ENCODE measurements at regions not wholly inside any gene's neighbourhood (a gene's known extent, or its start where the extent isn't known, plus 50 kb on each side); places are given as distances from the start of the nearest gene placed in this dataset.
"Not testable (repeated sequence)": the region's sequence is repeated elsewhere in the genome, so short reads cannot be mapped to it uniquely, and the experiment has no call there.

DNA sequence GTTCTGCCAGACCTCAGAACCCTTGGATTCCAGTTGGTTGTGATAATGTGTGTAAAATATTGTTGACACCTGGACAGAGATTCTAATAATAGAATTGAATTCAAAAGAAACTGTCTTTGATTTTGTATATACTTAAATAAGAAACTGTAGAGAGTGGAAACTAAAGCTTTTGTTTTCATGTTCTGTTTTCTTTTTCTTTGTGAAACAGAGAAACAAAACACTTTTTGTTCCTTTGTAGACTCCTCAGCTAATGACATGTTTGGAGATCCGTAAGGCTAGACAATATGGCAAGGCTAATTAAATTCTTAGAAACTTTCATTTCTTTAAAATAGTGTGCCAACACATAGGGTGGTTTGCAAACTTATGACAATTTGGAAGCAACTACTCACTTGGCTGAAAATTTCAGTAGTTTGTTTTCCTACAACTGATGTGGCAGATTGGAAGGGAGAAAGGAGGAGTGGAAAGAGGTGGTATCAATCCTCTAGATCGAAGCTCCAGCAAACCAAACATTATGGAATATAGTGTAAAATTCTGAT, 90.9 kb upstream of the FAT1 start:
- DNase-seq (ENCODE audit: low spot score) = no peak

DNA sequence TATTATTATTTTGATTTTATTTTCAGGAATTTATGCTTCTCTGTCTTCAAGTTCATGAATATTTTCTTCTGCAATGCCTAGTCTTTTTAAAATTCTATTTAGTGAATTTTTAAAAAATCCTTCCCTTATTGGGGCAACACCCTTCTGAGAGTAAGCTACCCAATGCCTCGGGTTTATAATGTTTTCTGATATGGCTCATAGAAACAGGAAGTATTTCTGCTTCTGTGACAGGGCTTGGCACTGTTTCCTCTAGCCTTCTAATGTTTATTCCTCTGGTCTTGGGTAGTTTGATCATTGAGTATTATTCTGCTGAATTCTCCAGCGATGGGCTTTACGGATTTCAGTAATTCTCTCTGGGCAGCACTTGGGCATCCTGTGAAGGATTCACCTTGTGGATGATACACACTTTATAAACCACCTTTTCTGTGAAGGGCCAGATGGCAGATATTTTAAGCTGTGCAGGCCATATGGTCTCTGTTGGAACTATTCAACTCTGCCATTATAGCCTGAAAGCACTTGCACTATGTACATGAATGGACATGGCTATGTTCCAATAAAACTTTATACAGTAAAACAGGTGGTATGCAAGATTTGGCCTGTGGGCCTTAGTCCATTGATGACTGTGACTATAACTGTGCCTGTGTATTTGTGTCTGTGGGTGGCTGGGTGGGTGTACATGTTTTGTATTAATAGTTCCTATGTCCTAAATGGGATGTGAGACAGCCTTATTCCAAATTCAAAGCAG, 95.9 kb upstream of the FAT1 start:
- DNase-seq (ENCODE audit: low spot score) = peak; percentile 19

DNA sequence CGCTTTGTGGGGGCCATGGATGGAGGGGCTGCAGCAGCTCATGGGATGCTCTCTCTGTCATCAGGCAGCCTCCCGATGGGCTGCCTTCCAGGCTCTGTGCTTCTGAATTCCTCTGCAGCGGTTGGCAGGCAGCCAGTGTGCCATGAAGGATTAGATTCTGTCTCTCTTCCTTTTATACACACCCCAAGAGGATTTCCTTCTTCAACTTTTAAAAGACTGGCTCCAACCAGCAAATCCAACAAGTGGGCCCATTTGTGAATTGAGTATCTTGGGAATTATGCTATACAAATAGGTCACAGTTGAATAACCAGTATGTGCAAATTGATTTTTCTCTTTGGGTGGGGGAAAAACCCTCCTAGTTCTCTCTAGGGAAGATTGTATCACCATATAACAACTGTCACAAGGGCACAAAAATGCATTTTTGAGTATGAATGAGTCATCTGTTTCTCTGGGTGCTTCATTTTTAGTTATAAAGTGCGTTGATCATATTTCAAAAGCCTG, 96.8 kb upstream of the FAT1 start:
- DNase-seq (ENCODE audit: low spot score) = peak; percentile 75

- DNase-seq (ENCODE audit: low spot score) = no peak
These were observed 100.3 kb upstream of the FAT1 start for GRCh38 chr4:186823989-186824388.

DNA sequence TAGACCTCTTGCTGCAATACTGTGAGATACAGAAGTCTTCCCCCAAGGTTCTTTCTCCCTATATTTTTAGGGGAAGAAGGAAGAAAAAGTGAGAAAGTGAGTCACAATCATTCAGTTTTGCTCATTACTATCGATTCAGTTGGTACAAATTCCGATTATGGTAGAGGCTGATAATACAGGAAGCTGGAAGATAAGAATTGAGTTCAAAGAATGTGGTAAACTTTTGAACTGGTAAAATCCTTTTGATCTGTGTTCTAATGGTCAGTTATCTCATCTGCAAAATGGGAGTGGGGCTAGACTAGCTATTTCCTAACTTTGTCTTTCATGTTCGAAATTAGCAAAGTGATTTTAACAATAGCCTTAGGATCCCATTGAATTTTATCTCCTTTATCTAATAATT, 101.4 kb upstream of the FAT1 start:
- no peak for DNase-seq (ENCODE audit: low spot score)

DNA sequence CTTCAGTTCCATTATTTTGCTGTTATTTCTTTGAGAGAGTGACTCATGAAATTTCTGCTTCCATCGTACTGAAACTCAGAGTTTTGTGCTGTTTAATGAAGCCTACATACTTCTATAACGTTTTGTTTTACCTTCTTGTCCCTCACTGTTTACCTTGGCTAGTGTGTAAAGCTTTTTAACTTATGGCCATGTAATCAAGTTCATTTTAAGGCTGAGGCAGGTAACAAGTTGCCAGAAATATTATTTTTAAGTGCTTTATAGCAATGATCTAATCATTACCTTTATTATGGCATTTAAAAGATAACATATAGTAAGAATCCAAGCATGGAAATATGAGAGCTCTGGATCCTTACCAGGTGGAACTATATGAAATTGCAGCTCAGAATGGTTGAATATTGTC, 102.3 kb upstream of the FAT1 start:
- no peak for DNase-seq (ENCODE audit: low spot score)

GRCh38 chr4:186826846-186827533, 103.3 kb upstream of the FAT1 start:
- DNase-seq (ENCODE audit: low spot score) = no peak

- no peak for DNase-seq (ENCODE audit: low spot score)
These were observed 103.9 kb upstream of the FAT1 start for GRCh38 chr4:186827534-186827897.

- DNase-seq (ENCODE audit: low spot score) = no peak
These were observed 105.4 kb upstream of the FAT1 start for GRCh38 chr4:186829097-186829496.

DNA sequence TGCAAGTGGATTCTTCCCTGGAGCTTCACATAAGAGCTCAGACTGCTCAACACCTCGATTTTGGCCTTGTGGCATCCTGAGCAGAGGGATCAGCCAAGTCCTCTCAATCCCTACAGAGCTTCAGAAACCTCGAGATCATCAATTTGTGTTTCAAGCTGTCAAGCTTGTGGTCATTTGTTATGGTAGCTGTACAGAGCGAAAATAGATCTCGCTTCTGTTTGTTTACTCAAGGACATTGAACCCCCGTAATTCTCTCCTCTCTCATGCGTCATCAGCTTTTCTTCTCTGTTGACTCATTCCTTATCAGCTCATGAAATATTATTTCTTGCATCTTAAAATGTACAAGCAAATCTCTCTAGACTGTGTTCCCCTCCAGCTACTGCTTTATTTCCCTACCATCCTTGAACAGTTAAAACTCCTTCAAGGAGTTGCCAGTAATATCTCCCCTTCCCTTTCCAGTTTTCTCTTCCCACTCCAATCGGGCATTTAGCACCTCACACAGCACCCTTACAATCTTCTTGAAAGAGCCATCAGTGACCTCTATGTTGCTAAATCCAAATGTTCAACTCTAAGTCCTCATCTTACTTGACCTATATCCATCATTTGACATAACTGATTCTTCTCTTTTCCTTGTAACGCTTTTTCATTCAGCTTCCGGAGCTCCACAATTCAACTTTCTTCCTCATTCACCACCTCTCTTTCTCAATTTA, 106.2 kb upstream of the FAT1 start:
- DNase-seq (ENCODE audit: low spot score) = no peak

GRCh38 chr4:186831574-186831973, 107.9 kb upstream of the FAT1 start:
- DNase-seq (ENCODE audit: low spot score) = no peak

DNA sequence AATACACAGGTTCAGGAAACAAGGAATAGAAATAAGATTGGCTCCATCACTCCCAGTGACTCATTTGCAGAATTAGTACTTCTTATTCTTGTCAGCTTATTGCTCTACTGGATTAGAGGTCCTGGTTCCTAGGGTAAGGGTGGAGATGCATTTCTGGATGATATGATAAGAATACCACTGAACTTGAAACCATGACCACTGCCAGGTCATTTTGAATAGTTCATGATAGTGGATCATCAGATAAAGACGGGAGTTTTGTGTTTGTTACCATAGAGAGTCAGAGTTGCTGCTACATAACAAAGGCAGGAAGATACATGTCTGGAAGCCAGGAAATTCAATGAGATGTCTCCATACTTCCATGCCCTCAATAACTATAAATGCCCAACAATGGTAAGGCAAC, 109.2 kb upstream of the FAT1 start:
- no peak for DNase-seq (ENCODE audit: low spot score)

DNA sequence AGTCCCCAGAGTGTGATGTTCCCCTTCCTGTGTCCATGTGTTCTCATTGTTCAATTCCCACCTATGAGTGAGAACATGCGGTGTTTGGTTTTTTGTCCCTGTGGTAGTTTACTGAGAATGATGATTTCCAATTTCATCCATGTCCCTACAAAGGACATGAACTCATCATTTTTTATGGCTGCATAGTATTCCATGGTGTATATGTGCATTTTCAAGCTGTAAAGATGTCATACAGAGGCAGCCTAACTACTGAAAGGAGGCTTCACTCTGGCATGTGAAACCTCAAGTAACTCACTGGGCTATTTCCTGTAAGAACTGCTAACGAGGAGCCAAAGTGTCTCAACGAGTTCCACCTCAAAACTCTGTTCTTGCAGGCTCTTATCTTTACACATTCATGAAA, 113.8 kb upstream of the FAT1 start:
- not testable (repeated sequence) for DNase-seq (ENCODE audit: low spot score)

DNA sequence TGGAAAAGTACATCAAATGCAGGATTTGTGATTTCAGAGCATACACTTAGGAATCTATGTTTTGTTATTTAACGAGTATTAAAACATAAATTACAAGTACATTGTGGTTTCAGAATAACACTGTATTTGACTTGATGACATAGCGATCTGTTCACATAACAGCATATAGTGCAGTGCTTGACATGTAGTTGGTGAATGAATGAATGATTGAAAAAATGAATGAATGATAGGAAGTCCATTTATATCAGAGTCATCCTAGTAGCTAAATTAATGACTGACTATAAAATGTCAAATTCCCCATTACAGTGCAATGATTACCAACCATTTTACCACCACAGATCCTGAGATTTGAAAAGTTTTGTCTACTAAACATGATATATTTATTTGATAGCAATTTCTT, 114.6 kb upstream of the FAT1 start:
- no peak for DNase-seq (ENCODE audit: low spot score)

DNA sequence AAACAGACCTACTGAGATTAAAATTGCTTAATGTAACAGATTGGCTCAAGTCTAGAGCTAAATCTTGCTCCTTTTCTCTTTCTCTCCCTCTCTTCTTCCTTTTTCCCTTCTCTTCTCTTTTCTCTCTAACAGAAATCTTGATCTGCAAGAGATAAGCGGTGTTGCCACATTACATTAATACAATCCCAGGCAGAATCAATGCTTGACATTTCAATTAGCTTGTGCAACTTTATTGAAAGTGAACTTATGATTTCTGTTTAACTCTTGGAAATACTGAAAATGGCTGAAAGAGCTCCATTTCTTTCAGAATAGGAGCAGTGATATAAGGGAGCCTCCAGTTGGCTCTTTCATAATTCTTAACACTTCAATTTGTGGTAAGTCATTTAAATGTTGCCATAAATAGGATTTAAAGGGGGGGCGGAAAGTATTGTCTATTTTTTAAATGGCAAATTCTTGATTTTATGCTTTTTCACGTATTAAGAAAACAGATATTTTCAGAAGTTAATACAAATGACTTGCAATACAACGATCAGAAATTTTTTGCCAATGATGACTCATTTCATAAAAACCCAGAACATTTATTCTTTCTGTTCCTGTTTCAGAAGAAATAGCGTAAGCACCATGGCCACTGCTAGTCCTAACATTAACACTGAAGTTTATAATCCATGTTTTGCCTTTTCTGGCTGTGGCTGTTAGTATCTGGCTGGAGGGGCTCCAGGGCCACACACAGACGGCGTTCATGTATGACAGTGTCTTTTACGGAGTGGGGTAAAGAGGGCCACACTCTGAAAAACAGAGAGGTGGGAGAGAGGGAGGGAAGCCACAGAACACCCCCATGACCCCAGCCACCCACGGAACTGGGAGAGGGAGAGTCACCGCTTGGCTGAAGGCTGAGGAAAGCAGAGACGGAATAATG, 115.7 kb upstream of the FAT1 start:
- no peak for DNase-seq (ENCODE audit: low spot score)

- DNase-seq (ENCODE audit: low spot score) = peak; percentile 50
These were observed 116.6 kb upstream of the FAT1 start for GRCh38 chr4:186840222-186840701.

GRCh38 chr4:186840771-186841301, 117.2 kb upstream of the FAT1 start:
- peak; percentile 60 for DNase-seq (ENCODE audit: low spot score)

- DNase-seq (ENCODE audit: low spot score) = peak; percentile 50
These were observed 120.5 kb upstream of the FAT1 start for GRCh38 chr4:186844059-186844681.

DNA sequence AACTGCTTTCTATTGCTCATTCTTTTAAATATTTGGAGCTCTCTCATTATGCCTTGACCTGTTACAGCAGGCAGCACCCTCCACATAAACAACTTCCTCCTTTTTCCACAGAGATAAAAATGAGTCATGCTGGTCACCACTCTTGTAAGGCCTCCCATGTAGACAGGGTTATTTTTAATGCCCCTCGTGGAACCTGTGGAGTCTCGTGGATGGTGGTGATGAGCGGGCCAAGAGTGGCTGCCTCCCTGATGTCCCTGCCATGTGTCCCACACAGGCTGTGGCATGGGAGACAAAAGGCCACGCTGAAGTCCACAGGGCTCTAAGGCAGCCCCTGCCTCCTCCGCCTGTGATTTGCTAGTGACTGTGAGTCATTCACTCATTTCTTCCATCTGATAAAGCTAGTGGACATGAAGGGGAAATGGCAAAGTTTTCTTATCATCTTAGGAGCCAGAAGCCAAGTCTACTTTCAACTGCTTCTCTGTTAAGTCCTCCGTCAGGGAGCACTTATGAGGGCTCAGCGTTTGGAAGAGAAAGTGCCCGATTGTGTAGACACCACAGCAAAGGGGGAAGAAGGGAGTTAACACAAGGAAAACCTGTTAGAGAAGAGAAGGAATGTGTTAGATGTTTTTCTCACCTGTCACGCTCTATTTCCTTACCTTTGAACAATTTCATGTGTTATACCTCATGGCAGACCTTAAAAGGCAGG, 121.6 kb upstream of the FAT1 start:
- peak; percentile 87 for DNase-seq (ENCODE audit: low spot score)

DNA sequence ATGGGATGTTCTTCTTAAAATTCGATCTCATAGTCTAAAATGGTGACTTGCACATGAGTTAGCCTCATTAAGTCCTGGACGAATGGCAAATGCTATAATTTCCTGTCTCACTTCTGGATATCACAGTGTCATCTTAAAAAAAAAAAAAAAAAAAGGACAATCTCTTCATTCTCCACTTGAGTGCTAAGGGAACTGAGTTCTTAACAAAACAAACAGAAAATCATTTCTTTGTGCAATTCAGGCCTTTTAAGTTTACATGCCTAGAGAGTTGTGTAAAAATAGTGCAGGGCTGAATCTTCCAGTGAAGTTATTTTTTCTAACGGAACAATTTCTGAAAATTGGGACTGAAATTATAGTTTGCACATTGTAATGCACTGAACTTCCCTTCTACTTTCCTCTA, 122.8 kb upstream of the FAT1 start:
- DNase-seq (ENCODE audit: low spot score) = no peak

Measured in COLO829 (cell line).